Stomach (tissue), 8 donors: ENCODE measurements at regions not wholly inside any gene's neighbourhood (a gene's known extent, or its start where the extent isn't known, plus 50 kb on each side); places are given as distances from the start of the nearest gene placed in this dataset.

Experiments
- DNase-seq, 2 donors: peaks; one replicate each; pipeline versions ENCODE4 v3.0.0 to v3.0.0-alpha.2; 2013 to 2019
- H3K27ac ChIP-seq, 5 donors: fragments of 200-600 bp in 4 of 5; sonication (generic) in 4 of 5; one replicate each; pipeline ENCODE4 v1.5.1; 2013 to 2019; ENCODE audit warnings: mild to moderate bottlenecking in 1 of 5, moderate library complexity in 1 of 5
- H3K27me3 ChIP-seq, 3 donors: fragments of 200-600 bp; sonication (generic); one replicate each; pipeline ENCODE4 v1.5.1; 2017 to 2019; ENCODE audit warnings: mixed run types in 1 of 3
- H3K36me3 ChIP-seq, 4 donors: fragments of 200-600 bp; sonication (generic); 1 replicate in 3 of 4; 2 replicates in 1 of 4; pipeline ENCODE4 v1.5.1; 2016 to 2019
- H3K4me1 ChIP-seq, 4 donors: fragments of 200-600 bp; sonication (generic); one replicate each; pipeline ENCODE4 v1.5.1; 2016 to 2019
- H3K4me3 ChIP-seq, 4 donors: fragments of 200-600 bp; sonication (generic) in 3 of 4; one replicate each; pipeline ENCODE4 v1.5.1; 2016 to 2019; ENCODE audit warnings: mild to moderate bottlenecking in 1 of 4
- H3K9me3 ChIP-seq, 4 donors: fragments of 200-600 bp; sonication (generic); one replicate each; pipeline ENCODE4 v1.5.1; 2016 to 2019
- EP300 ChIP-seq: sonication (generic); formaldehyde crosslinking; IDR thresholded peaks from one replicate; pipeline ENCODE4 v1.6.1; 2017; ENCODE audit warnings: antibody characterized with exemption
- POLR2A ChIP-seq, 4 donors: fragments of 450-650 bp; IDR thresholded peaks; one replicate each; pipeline ENCODE4 v1.6.1; 2016; ENCODE audit warnings: antibody characterized with exemption in 4 of 4, control low read depth in 2 of 4, mild to moderate bottlenecking in 1 of 4, moderate library complexity in 1 of 4
- POLR2AphosphoS5 ChIP-seq, 3 donors: sonication (generic); formaldehyde crosslinking; IDR thresholded peaks; one replicate each; pipeline ENCODE4 v1.6.1; 2016; ENCODE audit warnings: antibody characterized with exemption in 3 of 3
- WGBS, 5 donors: extraction: QIAGEN DNeasy Blood & Tissue Kit in 3 of 5; methylation state at CpG; one replicate each; pipeline versions ENCODE4 v1.1.5 to v1.1.7; 2013 to 2018; 5-methylcytosine and 5-hydroxymethylcytosine counted together
- intact Hi-C: fragments of 100-400 bp; cut with DNase I; formaldehyde crosslinking; loops from one replicate; pipeline ENCODE4 v1.15.1; 2023; ENCODE audit warnings: low total_unique reads
- TF ChIP-seq, protein P1 (sequence below), 7 experiments: fragments of 450-650 bp in 4 of 7; fragments of 200-600 bp in 3 of 7; sonication (generic) in 3 of 7; IDR thresholded peaks; one replicate each; pipeline ENCODE4 v1.5.1; 2016 to 2019; ENCODE audit warnings: antibody characterized with exemption in 7 of 7, control low read depth in 2 of 7, mild to moderate bottlenecking in 1 of 7
- donor health status: healthy with polysubstance abuse.
- donor health status: Bipolar disorder and iron deficiency.
- donor health status: healthy.

DNA sequence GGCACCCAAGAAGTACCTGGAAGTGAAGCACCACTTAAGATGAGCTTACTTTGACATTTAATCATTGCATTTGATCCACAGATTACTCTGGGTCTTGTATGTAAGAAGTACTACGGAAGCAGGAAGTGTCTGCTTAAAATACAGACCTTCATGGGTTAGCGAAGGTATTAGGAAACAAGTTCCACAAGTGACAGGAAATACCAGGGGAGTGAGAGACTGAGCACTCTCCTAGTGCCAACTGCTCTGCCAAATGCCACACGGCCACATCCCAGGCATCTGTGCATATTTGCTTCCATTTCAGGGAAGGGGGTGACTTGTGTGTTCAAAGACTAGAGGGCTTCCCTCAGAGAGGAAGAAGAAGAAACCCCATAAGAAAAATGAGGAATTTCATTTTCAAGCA, 57.2 kb upstream of the ANK3 start:
- no peaks in the 10 kb centered on the region for H3K9me3 ChIP-seq
- peaks cover 0 to 22% (median 17%) of the 10 kb centered on the region in 4 donors for H3K4me1 ChIP-seq
- H3K36me3 ChIP-seq = no peaks in the 10 kb centered on the region
- peak overlapping the region in 2 of 5 donors; percentile 35 to 38 for H3K27ac ChIP-seq
- H3K4me3 ChIP-seq = no peak overlapping the region
- WGBS, 5 donors = 18 to 36% (median 29%) methylated on average over 3 of the region's 3 CpGs
- DNase-seq = peak in 1 of 2 donors; percentile 25
- TF ChIP-seq, protein P1, sequence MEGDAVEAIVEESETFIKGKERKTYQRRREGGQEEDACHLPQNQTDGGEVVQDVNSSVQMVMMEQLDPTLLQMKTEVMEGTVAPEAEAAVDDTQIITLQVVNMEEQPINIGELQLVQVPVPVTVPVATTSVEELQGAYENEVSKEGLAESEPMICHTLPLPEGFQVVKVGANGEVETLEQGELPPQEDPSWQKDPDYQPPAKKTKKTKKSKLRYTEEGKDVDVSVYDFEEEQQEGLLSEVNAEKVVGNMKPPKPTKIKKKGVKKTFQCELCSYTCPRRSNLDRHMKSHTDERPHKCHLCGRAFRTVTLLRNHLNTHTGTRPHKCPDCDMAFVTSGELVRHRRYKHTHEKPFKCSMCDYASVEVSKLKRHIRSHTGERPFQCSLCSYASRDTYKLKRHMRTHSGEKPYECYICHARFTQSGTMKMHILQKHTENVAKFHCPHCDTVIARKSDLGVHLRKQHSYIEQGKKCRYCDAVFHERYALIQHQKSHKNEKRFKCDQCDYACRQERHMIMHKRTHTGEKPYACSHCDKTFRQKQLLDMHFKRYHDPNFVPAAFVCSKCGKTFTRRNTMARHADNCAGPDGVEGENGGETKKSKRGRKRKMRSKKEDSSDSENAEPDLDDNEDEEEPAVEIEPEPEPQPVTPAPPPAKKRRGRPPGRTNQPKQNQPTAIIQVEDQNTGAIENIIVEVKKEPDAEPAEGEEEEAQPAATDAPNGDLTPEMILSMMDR (IDR thresholded peaks at IDR 0.05) = no peak
- no peak for TF ChIP-seq EP300
- TF ChIP-seq POLR2AphosphoS5 (IDR thresholded peaks at IDR 0.05) = peak in 1 of 3 donors; percentile 11
- H3K27me3 ChIP-seq = no peaks in the 10 kb centered on the region
- intact Hi-C loops = no loop called here

- intact Hi-C loops = no loop called here
- WGBS, 5 donors = 67 to 81% (median 70%) methylated on average over 5 of the region's 5 CpGs
- no peak overlapping the region for H3K4me3 ChIP-seq
- H3K4me1 ChIP-seq = peaks cover 0 to 22% (median 17%) of the 10 kb centered on the region in 4 donors
- H3K27me3 ChIP-seq = no peaks in the 10 kb centered on the region
- TF ChIP-seq EP300 (no peak), POLR2A (IDR thresholded peaks at IDR 0.05) (no peak), POLR2AphosphoS5 (IDR thresholded peaks at IDR 0.05) (no peak)
- TF ChIP-seq, protein P1 (IDR thresholded peaks at IDR 0.05) = no peak
- DNase-seq = no peak
- no peaks in the 10 kb centered on the region for H3K9me3 ChIP-seq
- no peaks in the 10 kb centered on the region for H3K36me3 ChIP-seq
- peak overlapping the region in 1 of 5 donors; percentile 35 for H3K27ac ChIP-seq
These were observed 56.6 kb upstream of the ANK3 start for GRCh38 chr10:60446070-60446833.

DNA sequence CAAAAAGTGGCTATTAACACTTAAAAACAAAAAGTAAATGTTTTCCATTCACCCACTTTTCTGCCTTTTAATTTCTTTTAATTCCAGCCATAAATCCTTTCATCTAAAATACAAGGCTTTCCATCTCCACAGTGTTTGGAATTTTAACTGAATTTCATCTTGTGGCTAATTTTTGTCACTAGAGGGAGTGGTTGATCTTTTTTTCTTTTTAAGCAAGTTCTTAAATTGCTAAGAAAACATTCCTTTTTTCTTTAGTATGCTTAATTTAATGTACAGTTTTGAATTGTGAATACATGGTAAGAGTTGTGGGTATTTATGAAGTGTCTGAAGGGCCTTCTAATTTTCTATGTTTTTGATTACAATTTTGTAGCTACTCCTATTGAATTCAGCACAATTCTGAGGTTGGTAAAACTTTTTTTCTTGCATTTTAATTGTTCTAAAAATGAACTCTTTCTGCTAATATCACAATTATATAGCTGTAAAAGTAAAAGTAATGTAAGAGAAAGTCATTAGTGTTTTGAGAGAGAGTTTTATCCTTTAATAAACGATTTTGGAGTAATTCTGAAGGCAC, 54.9 kb upstream of the ANK3 start:
- Histone ChIP-seq H3K9me3 (no peaks in the 10 kb centered on the region), H3K36me3 (no peaks in the 10 kb centered on the region), H3K27me3 (no peaks in the 10 kb centered on the region), H3K27ac (no peak overlapping the region), H3K4me1 (peaks cover 0 to 22% (median 17%) of the 10 kb centered on the region in 4 donors), H3K4me3 (no peak overlapping the region)
- TF ChIP-seq POLR2AphosphoS5 (IDR thresholded peaks at IDR 0.05) = no peak
- TF ChIP-seq, protein P1 (IDR thresholded peaks at IDR 0.05) = peak in 5 of 7 experiments; percentile 31 to 52 (median 48)
- WGBS, 5 donors = 77 to 90% (median 78%) methylated on average over 1 of the region's 1 CpG
- DNase-seq = peak in 1 of 2 donors; percentile 54
- intact Hi-C loops = loop anchor here (5.0 kb wide), 1 partner anchor 203 kb away; no protein-coding TSS in a partner anchor

DNA sequence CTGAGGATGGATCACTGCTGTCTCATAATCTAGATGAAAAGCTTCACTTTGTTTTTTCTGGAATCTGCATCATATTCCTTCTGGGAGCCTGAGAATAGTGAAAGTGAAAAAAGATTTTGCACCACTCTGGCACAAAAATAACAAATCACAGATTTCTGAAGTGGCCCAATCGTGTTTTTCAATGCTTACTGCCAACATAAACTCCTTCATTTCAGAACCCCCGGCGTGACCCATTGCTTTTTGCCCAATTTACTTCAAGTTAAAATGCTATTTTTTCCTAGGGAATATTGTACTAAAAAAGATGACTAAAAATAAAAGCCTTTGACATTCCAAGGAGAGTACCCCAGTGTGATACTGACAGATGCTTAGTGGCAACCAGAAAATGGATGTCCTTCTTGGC, 53.7 kb upstream of the ANK3 start:
- TF ChIP-seq, protein P1 (IDR thresholded peaks at IDR 0.05) = no peak
- TF ChIP-seq EP300 (no peak), POLR2A (IDR thresholded peaks at IDR 0.05) (no peak), POLR2AphosphoS5 (IDR thresholded peaks at IDR 0.05) (no peak)
- H3K36me3 ChIP-seq = no peaks in the 10 kb centered on the region
- 74 to 89% (median 81%) methylated on average over 3 of the region's 3 CpGs for WGBS, 5 donors
- H3K9me3 ChIP-seq = no peaks in the 10 kb centered on the region
- H3K27ac ChIP-seq = no peak overlapping the region
- no peaks in the 10 kb centered on the region for H3K27me3 ChIP-seq
- no peak overlapping the region for H3K4me3 ChIP-seq
- no peak for DNase-seq
- H3K4me1 ChIP-seq = peaks cover 0 to 22% (median 17%) of the 10 kb centered on the region in 4 donors
- intact Hi-C loops = loop anchor here (5.0 kb wide), 1 partner anchor 204 kb away; no protein-coding TSS in a partner anchor
